ENCODE measurements at regions not wholly inside any gene's neighbourhood (a gene's known extent, or its start where the extent isn't known, plus 50 kb on each side); places are given as distances from the start of the nearest gene placed in this dataset.

- no peak overlapping the region for H3K27ac Mint-ChIP-seq
- whole genome bisulfite sequencing (ENCODE audit: extremely low coverage, insufficient read length, low lambda C conversion rate), result no CpG with 5 or more reads among the region's 2 CpGs
Measured at GRCh38 chr12:125353871-125354270, 288.6 kb downstream of the AACS start.

More at GRCh38 chr12:125353871-125354270, 288.6 kb downstream of the AACS start:
- no peak overlapping the region for H3K4me2 ChIP-seq (ENCODE audit: insufficient read depth, insufficient read length, low read length)
- no peaks in the 10 kb centered on the region for H3K9me3 ChIP-seq (ENCODE audit: control insufficient read depth, low read depth, low read length)
- H3K56ac ChIP-seq (ENCODE audit: insufficient read length, low read depth, low read length), result no peak overlapping the region
- no peak overlapping the region for H2AFZ ChIP-seq (ENCODE audit: low read length)
- no peak overlapping the region for H2BK20ac ChIP-seq (ENCODE audit: low read depth, low read length, poor library complexity, severe bottlenecking)
- no peaks in the 10 kb centered on the region for H3K27me3 ChIP-seq (ENCODE audit: insufficient read depth, low read length)
- Mint-ChIP-seq H3K9me3 (peaks cover 4 to 14% of the 10 kb centered on the region in 2 experiments; a peak in 4 of 5 replicates), H3K27me3 (ENCODE audit: low read depth) (no peaks in the 10 kb centered on the region), H3K4me3 (no peak overlapping the region), H3K36me3 (ENCODE audit: insufficient read depth in 1 of 3, low read depth in 3 of 3) (peaks cover 0 to 54% (median 24%) of the 10 kb centered on the region in 3 experiments; a peak in 5 of 7 replicates), H3K4me1 (peaks cover 5 to 9% of the 10 kb centered on the region in 2 experiments; a peak in 3 of 4 replicates)
- H4K8ac ChIP-seq (replicated peaks; ENCODE audit: insufficient read length, low read depth, low read length), result no peak overlapping the region
- H3K23ac ChIP-seq (ENCODE audit: insufficient read length, low read depth, low read length), result no peak overlapping the region
- H2BK15ac ChIP-seq (ENCODE audit: low read depth, low read length), result no peak overlapping the region
- H3K9ac ChIP-seq (ENCODE audit: extremely low read depth, insufficient read length, low read length), result no peak overlapping the region
- no peak overlapping the region for H3K4ac ChIP-seq (ENCODE audit: low read depth, low read length)
- H3K4me1 ChIP-seq (ENCODE audit: insufficient read depth, low read length), result no peaks in the 10 kb centered on the region; the same call in 1 of the 2 replicates
- H3K79me2 ChIP-seq (ENCODE audit: insufficient read depth, low read length), result no peaks in the 10 kb centered on the region
- H3T11ph ChIP-seq (ENCODE audit: low read length), result no peak overlapping the region
- no peak overlapping the region for H2BK5ac ChIP-seq (ENCODE audit: insufficient read length, low read length)
- no peak overlapping the region for H2AK5ac ChIP-seq (ENCODE audit: insufficient read length, low read length)
- no peak overlapping the region for H3K27ac ChIP-seq (ENCODE audit: insufficient read length, low read depth, low read length)
- no peak overlapping the region for H2BK12ac ChIP-seq (ENCODE audit: insufficient read length, low read depth, low read length)
- no peak for DNase-seq
- H4K91ac ChIP-seq (ENCODE audit: insufficient read length, low read depth, low read length), result no peak overlapping the region
- H3K18ac ChIP-seq (ENCODE audit: insufficient read length, low read depth, low read length), result no peak overlapping the region
- H3K23me2 ChIP-seq (ENCODE audit: insufficient read length, low read depth, low read length, poor library complexity, severe bottlenecking), result no peaks in the 10 kb centered on the region
- no peak overlapping the region for H3K14ac ChIP-seq (ENCODE audit: insufficient read depth, low read length)
- H4K5ac ChIP-seq (ENCODE audit: insufficient read length, low read depth, low read length), result no peak overlapping the region
- no peak for TF ChIP-seq CTCF (conservative IDR thresholded peaks at IDR 0.05)
- H2BK120ac ChIP-seq (ENCODE audit: low read depth, low read length, poor library complexity, severe bottlenecking), result no peak overlapping the region
- no peaks in the 10 kb centered on the region for H4K20me1 ChIP-seq (ENCODE audit: control insufficient read depth, insufficient read depth, insufficient read length)
- H3K79me1 ChIP-seq (ENCODE audit: insufficient read depth, low read depth, low read length, poor library complexity, severe bottlenecking), result peaks cover 3% of the 10 kb centered on the region

Measured in H9 (cell line).